GM21786 (cell line): ENCODE measurements at regions not wholly inside any gene's neighbourhood (a gene's known extent, or its start where the extent isn't known, plus 50 kb on each side); places are given as distances from the start of the nearest gene placed in this dataset.

Experiments used
- ATAC-seq: cut with Tn5 transposase; IDR thresholded peaks from one replicate; pipeline ENCODE4 v1.9.1; 2021; ENCODE audit not compliant: unreplicated experiment

GRCh38 chr6:142558786-142559185 is 257.0 kb downstream of the ADGRG6 start:
- ATAC-seq: no peak

- no peak for ATAC-seq
These were observed 259.9 kb downstream of the ADGRG6 start for GRCh38 chr6:142561511-142562265.

GRCh38 chr6:142562865-142563264 is 261.1 kb downstream of the ADGRG6 start:
- ATAC-seq: no peak

- ATAC-seq: peak; percentile 56
These were observed 265.0 kb downstream of the ADGRG6 start for GRCh38 chr6:142566628-142567396.

DNA sequence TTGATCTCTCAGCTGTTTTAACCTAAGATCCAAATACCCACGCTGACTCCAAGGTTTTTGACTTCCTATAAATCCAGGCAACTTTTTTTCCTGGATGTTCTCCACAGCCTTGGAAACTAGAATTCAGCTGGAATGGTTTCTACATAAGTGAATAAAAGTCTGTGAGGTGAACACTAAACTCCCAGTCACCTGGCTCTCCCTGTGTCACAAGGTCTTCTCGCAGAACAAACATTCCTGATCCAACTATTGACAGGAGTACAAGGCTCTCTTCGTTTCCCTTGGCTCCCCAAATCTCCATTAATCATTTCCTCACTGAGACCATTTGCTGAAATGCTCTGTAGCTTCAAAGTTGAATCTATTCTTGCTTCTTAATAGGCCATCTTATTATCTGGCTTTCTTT is 265.7 kb downstream of the ADGRG6 start:
- ATAC-seq: no peak

GRCh38 chr6:142568857-142569597 is 267.2 kb downstream of the ADGRG6 start:
- no peak for ATAC-seq

GRCh38 chr6:142569676-142570075 is 267.9 kb downstream of the ADGRG6 start:
- ATAC-seq: no peak

DNA sequence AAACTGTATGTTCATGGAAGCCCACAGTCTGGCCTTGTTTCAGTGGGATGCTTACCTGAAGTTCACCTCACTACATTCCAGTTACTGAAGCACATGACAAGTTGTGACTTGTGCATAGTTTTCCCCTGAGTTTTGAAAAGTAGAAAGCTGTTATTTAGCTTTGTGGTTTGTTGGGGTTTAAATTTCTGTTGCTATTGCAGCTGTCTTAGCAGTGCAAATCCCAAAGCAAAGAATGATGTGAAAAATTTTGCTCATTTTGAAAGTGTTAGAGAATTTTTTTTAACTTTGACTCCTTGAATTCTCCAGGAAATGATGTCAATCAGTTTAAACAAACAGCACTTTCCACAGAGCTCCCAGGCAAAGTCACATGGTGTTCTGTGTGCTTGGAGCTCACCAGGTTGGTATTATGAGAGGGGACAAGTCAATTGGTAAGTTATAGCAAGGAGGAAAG is 268.4 kb downstream of the ADGRG6 start:
- no peak for ATAC-seq

GRCh38 chr6:142592876-142593275 is 291.1 kb downstream of the ADGRG6 start:
- ATAC-seq: no peak

DNA sequence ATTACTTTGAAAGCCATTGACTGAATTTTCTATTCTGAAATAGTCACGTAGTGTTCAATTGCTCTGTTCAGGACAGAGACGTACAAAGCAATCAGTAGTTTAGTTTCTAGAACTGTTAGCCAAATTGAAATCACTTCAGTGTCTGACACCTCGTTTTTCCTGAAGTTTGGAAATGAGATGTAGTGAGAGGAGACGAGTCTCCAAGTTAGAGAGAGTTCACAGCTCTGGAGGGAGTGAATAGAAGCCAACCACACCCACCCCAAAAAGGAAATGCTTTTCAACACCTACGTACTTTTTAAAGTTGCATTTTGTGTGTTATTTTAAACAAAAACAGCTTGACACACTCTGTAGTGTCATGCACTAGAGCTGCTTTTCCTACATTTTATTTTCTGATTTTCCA is 296.0 kb downstream of the ADGRG6 start:
- no peak for ATAC-seq

- ATAC-seq: no peak
These were observed 299.6 kb downstream of the ADGRG6 start for GRCh38 chr6:142601427-142601826.

DNA sequence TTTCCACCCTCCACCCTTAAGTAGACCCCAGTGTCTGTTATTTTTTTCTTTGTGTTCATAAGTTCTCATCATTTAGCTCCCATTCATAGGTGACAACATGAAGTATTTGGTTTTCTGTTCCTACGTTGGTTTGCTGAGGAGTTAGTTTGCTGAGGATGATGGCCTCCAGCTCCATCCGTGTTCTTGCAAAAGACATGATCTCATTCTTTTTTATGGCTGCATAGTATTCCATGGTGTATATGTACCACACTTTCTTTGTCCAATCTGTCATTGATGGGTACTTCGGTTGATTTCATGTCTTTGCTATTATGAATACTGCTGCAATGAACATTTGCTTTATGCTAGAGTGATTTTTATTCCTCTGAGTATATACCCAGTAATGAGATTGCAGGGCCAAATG is 301.2 kb downstream of the ADGRG6 start:
- no peak for ATAC-seq

DNA sequence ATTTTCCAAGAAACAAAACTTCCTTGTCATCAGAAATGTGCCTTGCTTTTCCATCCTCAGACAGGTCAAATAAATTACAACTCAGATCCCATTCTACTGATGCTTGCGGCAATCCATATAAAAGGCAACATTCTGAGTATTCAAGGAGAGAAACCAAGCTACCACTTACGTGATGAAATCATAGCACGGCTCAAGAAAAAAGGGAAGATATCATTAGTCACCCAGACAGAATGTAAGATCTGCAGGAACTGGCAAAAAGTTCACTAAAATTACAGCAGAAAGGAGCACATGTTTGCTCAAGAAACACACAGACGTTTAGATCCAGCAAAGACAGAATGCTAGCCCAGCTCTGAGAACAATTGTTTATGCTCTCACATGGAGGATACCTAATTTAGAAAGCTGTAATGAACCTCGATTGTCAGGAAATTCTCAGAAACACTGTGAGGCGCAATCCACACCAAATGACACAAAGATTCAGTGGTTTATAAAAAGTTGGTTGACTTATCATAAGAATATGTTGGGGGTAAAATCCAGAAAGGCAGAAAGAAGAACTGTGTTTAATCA is 304.2 kb downstream of the ADGRG6 start:
- ATAC-seq: no peak

DNA sequence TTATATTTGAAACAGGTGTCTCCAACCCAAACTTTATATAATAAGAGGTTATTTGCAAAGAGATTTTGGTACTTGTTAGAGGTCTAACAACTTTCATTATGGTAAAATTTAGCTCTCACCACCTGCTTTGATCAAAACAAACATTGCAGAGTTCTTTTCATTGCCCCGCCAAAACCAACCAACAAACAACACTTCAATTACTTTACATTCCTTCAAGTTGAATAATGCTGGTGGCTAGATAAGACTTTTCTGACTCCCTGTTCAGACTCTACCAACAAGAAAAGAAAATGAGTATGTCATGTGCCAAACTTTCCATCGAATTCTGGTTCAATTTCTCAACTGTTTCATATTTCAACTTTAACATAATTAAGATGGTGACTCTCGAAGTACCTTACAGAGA is 311.1 kb downstream of the ADGRG6 start:
- no peak for ATAC-seq

DNA sequence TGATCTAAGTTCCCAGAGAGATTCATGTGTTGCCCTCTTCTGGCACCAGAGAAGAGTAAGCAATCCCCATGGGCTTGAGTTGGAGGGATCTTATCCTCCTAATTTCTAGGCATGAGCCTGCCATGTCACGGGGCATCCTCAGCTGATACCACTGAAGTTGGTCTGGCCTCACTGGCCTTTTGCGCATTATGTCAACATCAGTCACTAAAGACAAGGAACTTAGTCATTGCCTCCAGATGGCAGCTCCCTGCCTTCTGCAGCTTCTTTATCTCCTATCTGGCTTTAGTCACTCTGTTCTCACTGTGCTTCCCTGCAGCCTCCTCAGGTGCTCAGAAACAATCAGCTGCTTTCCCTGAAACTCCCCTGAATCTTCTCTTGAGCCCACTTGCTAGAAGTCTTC is 312.2 kb downstream of the ADGRG6 start:
- no peak for ATAC-seq

GRCh38 chr6:142617158-142617557 is 315.4 kb downstream of the ADGRG6 start:
- no peak for ATAC-seq

DNA sequence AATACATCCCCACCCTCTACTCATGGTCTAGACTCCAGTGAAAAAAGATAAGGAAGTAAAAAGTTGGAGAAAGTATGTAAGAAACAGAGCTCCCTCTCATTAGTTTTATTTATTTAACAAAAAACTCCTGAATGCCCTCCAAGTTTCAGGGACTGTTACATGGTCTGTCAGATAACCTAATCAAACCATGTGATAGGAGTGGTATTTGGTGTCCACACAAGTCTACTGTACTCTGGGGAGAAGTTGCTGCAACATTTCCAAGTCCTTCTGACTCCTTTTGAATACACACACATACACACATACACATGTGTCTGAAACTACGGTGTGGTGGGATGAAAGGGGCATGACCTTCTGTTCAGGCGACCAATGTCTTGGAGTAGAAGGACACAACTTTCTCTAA is 320.0 kb downstream of the ADGRG6 start:
- no peak for ATAC-seq

DNA sequence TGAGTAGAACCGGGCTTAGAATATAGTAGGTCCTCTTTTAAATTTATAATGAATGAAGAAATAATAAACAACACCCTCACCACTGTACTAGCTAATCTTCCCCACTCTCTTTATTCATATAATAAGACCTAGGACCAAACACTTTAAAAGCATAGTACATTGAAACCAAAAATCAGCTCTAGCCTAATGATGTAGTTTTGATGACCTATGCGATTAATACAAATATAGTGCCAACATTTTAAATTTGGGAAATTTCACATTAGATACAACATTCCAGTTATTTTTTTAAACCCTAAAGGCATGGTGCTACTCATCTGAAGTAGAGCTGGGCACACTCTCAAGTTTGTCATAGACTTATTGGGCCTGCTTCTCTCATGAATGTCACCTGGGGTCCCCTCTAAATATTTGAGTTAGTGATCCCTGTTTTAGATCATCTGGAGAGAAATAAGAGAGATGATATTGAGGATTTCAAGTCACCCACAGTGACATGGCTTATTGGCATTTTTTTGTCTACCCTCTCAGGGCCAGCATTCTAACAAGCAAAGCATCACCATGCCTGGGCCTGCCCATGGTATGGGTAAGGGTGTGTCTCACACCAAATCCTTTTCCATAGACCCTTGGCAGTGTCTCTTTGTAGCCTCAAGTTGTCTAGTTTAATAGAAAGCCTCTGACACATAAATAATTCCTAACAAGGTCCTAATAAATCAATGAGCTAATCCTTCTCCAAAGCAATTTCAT is 319.8 kb downstream of the HIVEP2 start:
- no peak for ATAC-seq

- ATAC-seq: no peak
These were observed 317.5 kb downstream of the HIVEP2 start for GRCh38 chr6:142627474-142627873.

DNA sequence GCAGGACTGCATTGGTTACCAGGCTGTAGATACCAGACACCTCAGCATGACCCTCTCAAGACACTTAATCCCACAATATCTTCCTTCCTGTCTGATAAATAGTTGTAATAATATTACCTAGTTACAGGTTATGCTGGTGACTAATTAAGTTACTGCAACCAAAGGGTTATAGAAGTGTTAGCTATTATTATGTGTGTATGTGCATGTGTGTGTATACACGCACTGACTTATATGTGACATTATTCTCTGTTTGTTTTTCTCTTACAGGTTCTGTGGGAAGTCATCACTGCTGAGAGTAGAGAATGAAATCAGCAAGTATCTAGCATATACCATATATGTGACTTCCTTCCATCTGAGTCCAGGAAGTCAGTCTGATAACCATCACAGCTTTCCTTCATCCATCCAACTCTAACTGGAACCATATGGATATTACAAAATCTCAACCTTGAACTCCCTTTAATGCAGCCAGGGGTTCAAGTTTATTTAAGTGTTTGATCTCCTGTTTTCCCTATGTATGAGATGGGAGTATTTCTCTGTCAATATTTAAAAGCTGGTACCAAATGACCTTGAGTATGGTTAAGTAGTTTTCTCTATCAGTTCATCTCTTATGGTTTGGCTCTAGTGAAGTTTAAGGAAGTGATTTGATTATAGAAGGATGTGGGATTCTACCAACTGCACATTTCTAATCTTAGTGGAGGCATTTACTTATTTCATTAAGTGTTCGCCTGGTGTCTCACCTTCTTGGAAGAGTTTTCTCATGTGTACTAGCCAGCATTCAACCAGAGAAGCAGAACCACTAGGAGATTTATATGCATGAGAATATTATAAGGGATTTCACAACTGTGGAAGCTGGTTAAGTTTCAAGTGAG is 313.2 kb downstream of the HIVEP2 start:
- no peak for ATAC-seq
